GM21381 (cell line): ENCODE measurements at regions not wholly inside any gene's neighbourhood (a gene's known extent, or its start where the extent isn't known, plus 50 kb on each side); places are given as distances from the start of the nearest gene placed in this dataset.

Source experiments
- ATAC-seq: cut with Tn5 transposase; IDR thresholded peaks from one replicate; pipeline ENCODE4 v1.9.1; 2021; ENCODE audit warnings: mild to moderate bottlenecking, moderate library complexity; ENCODE audit not compliant: unreplicated experiment

GRCh38 chr12:61362037-61362436, 898.2 kb upstream of the USP15 start:
- ATAC-seq: no peak

- no peak for ATAC-seq
Observed at GRCh38 chr12:61365001-61365400, 895.2 kb upstream of the USP15 start.

GRCh38 chr12:61367281-61367785, 892.9 kb upstream of the USP15 start:
- ATAC-seq: no peak

GRCh38 chr12:61369241-61369910, 890.8 kb upstream of the USP15 start:
- ATAC-seq: no peak

- ATAC-seq: no peak
Observed at GRCh38 chr12:61384511-61384910, 875.7 kb upstream of the USP15 start.

GRCh38 chr12:61385771-61386170, 874.4 kb upstream of the USP15 start:
- ATAC-seq: no peak

GRCh38 chr12:61397668-61398067, 862.5 kb upstream of the USP15 start:
- ATAC-seq: no peak

- no peak for ATAC-seq
Observed at GRCh38 chr12:61412201-61412600, 848.0 kb upstream of the USP15 start.

- ATAC-seq: no peak
Observed at GRCh38 chr12:61414470-61414869, 845.7 kb upstream of the USP15 start.

GRCh38 chr12:61422786-61423185, 837.4 kb upstream of the USP15 start:
- no peak for ATAC-seq

GRCh38 chr12:61452076-61452475, 808.1 kb upstream of the USP15 start:
- no peak for ATAC-seq

- ATAC-seq: no peak
Observed at GRCh38 chr12:61487728-61488127, 772.5 kb upstream of the USP15 start.

- ATAC-seq: no peak
Observed at GRCh38 chr12:61490526-61491498, 769.4 kb upstream of the USP15 start.

- no peak for ATAC-seq
Observed at GRCh38 chr12:61502179-61502578, 758.0 kb upstream of the USP15 start.

- no peak for ATAC-seq
Observed at GRCh38 chr12:61504396-61505080, 755.7 kb upstream of the USP15 start.

GRCh38 chr12:61513499-61513898, 746.7 kb upstream of the USP15 start:
- no peak for ATAC-seq

GRCh38 chr12:61514016-61514415, 746.2 kb upstream of the USP15 start:
- no peak for ATAC-seq

GRCh38 chr12:61521258-61521657, 738.9 kb upstream of the USP15 start:
- no peak for ATAC-seq

- ATAC-seq: no peak
Observed at GRCh38 chr12:61523276-61523992, 736.8 kb upstream of the USP15 start.

GRCh38 chr12:61524851-61525250, 735.4 kb upstream of the USP15 start:
- ATAC-seq: no peak

GRCh38 chr12:61525331-61525730, 734.9 kb upstream of the USP15 start:
- ATAC-seq: no peak
